GM12874 (cell line): ENCODE measurements at regions not wholly inside any gene's neighbourhood (a gene's known extent, or its start where the extent isn't known, plus 50 kb on each side); places are given as distances from the start of the nearest gene placed in this dataset.

ENCODE experiments used
- TF ChIP-seq, protein P1 (sequence below): IDR thresholded peaks from 2 replicates; pipeline ENCODE4 v1.5.1; 2011; ENCODE audit warnings: low read depth, mild to moderate bottlenecking, control low read depth, low read length, moderate library complexity; ENCODE audit not compliant: insufficient read depth

DNA sequence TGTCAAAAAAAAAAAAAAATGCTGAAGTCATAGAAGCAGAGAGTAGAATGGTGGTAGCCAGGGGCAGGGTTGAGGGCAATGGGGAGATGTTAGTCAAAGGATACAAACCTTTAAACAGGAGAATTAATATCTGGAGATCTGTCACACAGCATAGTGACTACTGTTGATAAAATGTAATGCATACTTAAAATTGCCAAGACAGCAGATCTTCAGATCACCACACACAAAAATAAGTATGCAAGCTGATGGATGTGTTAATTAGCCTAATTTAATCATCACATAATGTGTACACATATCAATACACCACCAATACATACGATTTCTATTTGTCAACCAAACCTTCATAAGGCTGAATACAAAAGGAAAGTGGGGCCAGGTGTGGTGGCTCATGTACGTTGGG is 83.5 kb upstream of the PHACTR3 start:
- TF ChIP-seq, protein P1, sequence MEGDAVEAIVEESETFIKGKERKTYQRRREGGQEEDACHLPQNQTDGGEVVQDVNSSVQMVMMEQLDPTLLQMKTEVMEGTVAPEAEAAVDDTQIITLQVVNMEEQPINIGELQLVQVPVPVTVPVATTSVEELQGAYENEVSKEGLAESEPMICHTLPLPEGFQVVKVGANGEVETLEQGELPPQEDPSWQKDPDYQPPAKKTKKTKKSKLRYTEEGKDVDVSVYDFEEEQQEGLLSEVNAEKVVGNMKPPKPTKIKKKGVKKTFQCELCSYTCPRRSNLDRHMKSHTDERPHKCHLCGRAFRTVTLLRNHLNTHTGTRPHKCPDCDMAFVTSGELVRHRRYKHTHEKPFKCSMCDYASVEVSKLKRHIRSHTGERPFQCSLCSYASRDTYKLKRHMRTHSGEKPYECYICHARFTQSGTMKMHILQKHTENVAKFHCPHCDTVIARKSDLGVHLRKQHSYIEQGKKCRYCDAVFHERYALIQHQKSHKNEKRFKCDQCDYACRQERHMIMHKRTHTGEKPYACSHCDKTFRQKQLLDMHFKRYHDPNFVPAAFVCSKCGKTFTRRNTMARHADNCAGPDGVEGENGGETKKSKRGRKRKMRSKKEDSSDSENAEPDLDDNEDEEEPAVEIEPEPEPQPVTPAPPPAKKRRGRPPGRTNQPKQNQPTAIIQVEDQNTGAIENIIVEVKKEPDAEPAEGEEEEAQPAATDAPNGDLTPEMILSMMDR = no peak

DNA sequence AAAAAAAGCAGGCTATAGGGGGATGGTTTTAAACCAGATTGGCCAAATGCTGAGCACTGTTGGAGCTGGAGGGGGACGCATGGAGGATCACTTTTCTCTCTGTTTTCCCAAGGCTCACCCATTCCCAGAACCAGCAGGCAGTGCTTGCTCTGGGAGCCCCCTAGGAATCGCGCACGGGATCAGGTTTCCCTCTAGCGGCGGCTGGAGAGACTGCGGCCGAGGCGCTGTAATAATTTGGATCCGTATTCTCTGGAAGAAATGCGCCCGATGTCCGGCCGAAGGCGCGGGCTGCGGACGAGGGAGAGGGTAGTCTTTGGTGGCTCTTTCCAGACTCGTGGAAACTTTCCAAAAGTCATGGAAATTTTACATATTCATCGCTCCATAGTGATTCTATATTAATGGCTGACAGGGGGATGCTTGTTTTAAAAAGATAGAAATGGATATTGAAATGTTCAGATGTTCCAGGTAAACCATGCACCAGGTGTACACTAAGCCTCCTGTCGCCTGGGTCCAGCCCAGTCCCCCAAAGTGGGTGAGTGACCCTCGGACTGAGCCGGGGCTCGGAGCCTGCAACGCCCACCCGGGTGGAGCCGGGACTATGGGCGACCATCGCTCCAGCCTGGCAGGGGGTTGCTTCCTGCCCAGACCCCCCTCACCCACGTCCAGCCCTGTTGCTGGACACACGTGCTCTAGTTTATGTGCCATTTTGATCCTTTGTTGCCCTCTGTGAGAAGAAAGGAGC is 78.7 kb upstream of the PHACTR3 start:
- TF ChIP-seq, protein P1 = peak; percentile 85

DNA sequence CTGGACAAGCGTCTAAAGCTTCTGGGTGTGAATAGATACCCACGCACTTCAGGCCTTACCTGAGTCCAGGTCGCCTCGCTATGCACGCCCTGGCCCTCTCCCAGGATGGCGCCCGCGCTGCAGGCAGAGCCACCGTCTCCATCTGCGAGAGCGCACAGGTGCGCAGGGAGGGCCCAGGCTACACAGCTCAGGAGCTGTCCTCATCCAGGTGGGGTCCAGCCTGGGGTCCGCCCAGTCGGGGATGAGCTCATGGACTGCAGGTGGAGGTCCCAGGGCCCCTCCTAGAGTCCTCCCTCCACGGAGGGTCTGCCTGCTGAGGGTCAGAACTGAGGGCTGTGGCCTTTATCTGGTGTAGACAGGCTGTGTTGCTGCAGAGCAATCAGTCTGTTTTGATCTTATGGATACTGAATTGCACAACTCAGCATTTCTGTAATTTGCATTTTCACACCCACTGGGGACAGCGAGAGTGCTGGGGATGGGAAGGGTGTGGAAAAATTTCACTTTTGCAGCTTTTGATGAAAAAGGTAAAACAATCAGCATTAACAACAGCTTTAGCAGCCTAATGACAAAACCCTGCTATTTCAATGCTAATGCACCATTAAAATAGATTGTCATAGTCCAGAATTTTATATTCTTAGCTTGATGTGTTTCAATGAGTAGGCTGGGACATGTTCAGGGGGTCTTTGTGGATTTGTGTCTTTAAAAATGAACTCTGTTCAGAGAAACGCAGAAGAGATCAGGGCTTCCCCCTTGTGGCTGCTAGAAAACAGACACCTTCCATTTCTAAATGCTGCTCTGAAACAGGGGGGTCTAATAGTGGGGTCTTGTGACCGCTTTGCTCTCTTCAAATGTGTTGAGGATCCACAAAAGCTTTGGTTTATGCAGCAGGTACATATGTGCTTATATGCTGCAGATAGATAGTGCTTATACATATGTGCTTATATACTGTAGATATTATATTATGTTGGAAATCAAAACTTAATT is 77.8 kb upstream of the PHACTR3 start:
- TF ChIP-seq, protein P1 = peak; percentile 24; the same call in 1 of the 2 replicates

DNA sequence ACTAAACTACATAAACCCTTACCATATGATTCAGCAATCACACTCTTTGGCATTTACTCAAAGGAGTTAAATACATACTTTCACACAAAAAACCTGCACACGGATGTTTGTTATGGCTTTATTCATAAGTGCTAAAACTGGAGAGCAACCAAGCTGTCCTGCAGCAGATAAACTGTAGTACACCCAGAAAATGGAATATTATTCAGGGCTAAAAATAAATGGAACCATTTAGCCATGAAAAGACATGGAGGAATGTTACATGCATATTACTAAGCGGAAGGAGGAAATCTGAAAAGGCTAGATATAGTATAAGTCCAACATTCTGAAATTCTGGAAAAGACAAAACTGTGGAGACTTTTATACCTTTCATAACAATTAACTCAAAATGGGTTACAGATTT is 73.6 kb upstream of the PHACTR3 start:
- TF ChIP-seq, protein P1 = no peak

DNA sequence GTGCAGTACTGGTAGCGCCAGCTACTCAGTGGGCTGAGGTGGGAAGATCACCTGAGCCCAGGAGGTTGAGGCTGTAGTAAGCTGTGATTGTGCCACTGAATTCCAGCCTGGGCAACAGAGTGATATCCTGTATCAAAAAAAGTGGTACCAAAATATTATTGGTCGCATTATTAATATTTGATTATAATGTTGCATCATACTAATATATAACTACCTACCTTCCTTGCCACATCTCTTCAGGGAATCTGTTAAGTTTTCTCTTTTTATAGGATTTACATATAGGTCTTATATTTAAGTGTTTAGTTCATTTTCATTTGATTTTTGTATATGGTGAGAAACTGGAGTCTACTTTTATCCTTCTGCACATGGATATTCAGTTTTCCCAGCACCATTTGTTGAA is 66.3 kb upstream of the PHACTR3 start:
- TF ChIP-seq, protein P1 = no peak

DNA sequence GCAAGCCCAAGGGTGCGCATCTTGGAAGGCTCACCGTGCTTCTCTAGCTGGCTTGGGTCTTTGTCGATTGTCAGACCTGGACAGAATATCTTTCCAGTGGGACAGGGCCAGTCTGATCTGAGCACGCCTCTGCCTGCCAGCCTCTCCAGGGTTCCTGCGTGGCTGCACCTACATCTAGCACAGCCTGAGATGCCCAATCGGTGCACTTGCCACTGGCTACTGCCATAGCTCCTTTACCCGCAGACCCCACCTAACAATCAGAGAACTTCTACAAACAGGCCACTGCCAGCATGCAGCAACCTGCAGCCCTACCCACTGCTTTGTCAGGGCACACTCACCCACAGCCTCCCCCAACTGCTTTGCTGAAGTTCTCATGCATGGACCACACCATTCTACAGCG is 56.7 kb upstream of the PHACTR3 start:
- TF ChIP-seq, protein P1 = no peak
